ENCODE measurements at regions not wholly inside any gene's neighbourhood (a gene's known extent, or its start where the extent isn't known, plus 50 kb on each side); places are given as distances from the start of the nearest gene placed in this dataset.

- TF ChIP-seq REST (IDR thresholded peaks at IDR 0.05; ENCODE audit: low read depth) = no peak
- TF ChIP-seq POLR2AphosphoS5 (IDR thresholded peaks at IDR 0.05; ENCODE audit: low read depth, low read length) = no peak
Measured at GRCh38 chr2:196247976-196248280, 76.5 kb upstream of the STK17B start (continued).

- RAD21 ChIA-PET (ENCODE audit: low non-redundant PET in 1 of 2, low total read pairs in 2 of 2, uncharacterized antibody in 2 of 2, unreplicated experiment in 2 of 2) = no interaction called here
- CTCF ChIA-PET = no interaction called here
- Histone ChIP-seq H3K4me3 (replicated peaks in 1 of 2; ENCODE audit: low read depth in 1 of 2, low read length in 2 of 2) (no peak overlapping the region), H3K36me3 (ENCODE audit: control insufficient read depth in 1 of 2, insufficient read depth in 2 of 2, low read length in 2 of 2) (no peaks in the 10 kb centered on the region), H3K4me1 (ENCODE audit: control insufficient read depth in 1 of 2, insufficient read depth in 2 of 2, low read length in 2 of 2) (peaks cover 0 to 6% of the 10 kb centered on the region in 2 experiments; a peak in 2 of 4 replicates), H3K27me3 (ENCODE audit: insufficient read depth, low read length) (no peaks in the 10 kb centered on the region), H4K20me1 (ENCODE audit: insufficient read depth) (no peaks in the 10 kb centered on the region), H3K27ac (ENCODE audit: low read depth, low read length) (no peak overlapping the region), H2AFZ (ENCODE audit: low read depth, low read length, poor library complexity, severe bottlenecking) (no peak overlapping the region), H3K9me3 (ENCODE audit: control insufficient read depth in 1 of 2, insufficient read depth in 1 of 2, low read depth in 1 of 2, low read length in 2 of 2) (no peaks in the 10 kb centered on the region), H3K9ac (ENCODE audit: low read length) (no peak overlapping the region), H3K4me2 (ENCODE audit: low read length) (no peak overlapping the region), H3K79me2 (ENCODE audit: insufficient read depth, low read length) (no peaks in the 10 kb centered on the region), H3K9me2 (ENCODE audit: insufficient read depth) (no peaks in the 10 kb centered on the region)
- BruUV-seq (replicated peaks) = no TSS peak
- no peak for ATAC-seq
- POLR2A ChIA-PET = no interaction called here
- intact Hi-C loops (cut with micrococcal nuclease) = no loop called here
- TF ChIP-seq CTCF (IDR thresholded peaks at IDR 0.05 in 2 of 3, conservative IDR thresholded peaks at IDR 0.05 in 1 of 3; ENCODE audit: borderline replicate concordance in 1 of 3, insufficient read depth in 1 of 3, low read depth in 2 of 3, low read length in 2 of 3) (no peak), EZH2 (IDR thresholded peaks at IDR 0.05) (no peak), MAX (IDR thresholded peaks at IDR 0.05) (no peak), CEBPB (IDR thresholded peaks at IDR 0.05; ENCODE audit: low read depth) (no peak), EZH2phosphoT487 (IDR thresholded peaks at IDR 0.05; ENCODE audit: borderline replicate concordance) (no peak)
- DNase-seq (ENCODE audit: low read depth, low spot score) = no peak
Measured at GRCh38 chr2:196248467-196249094, 77.2 kb upstream of the STK17B start.

Measured in HCT116 (cell line).